ENCODE measurements at regions not wholly inside any gene's neighbourhood (a gene's known extent, or its start where the extent isn't known, plus 50 kb on each side); places are given as distances from the start of the nearest gene placed in this dataset.

GRCh38 chr14:100440207-100440631, 117.1 kb downstream of the SLC25A47 start:
- WGBS (ENCODE audit: insufficient coverage, low coverage, missing lambda C conversion rate) = 6% methylated on average over 10 of the region's 10 CpGs
- CTCF ChIA-PET (ENCODE audit: low intra/inter-chr PET ratio) = interaction anchor here (1.0 to 2.3 kb wide), 2 partner anchors 213 to 214 kb away, joined by 6 to 9 read pairs; no protein-coding TSS in a partner anchor
- Histone ChIP-seq H3K36me3 (ENCODE audit: control insufficient read depth, insufficient read depth, low read length) (no peaks in the 10 kb centered on the region), H3K27me3 (ENCODE audit: control insufficient read depth in 2 of 2, insufficient read depth in 2 of 2, low read length in 2 of 2) (no peaks in the 10 kb centered on the region), H3K9me3 (replicated peaks; ENCODE audit: control insufficient read depth, insufficient read depth, low read depth, low read length) (no peaks in the 10 kb centered on the region), H3K79me2 (ENCODE audit: control insufficient read depth, insufficient read depth, low read length) (no peaks in the 10 kb centered on the region), H3K4me2 (ENCODE audit: insufficient read depth, low read length) (peak overlapping the region; percentile 65), H2AFZ (ENCODE audit: low read depth, low read length) (peak overlapping the region; percentile 85), H3K4me3 (no peak overlapping the region), H3K27ac (ENCODE audit: extremely low read depth, low read depth, low read length) (peak overlapping the region; percentile 65; the same call in 2 of the 3 replicates), H3K9me1 (ENCODE audit: control insufficient read depth, insufficient read depth, low read length) (no peaks in the 10 kb centered on the region), H4K20me1 (replicated peaks; ENCODE audit: control insufficient read depth, insufficient read depth, low read length) (no peaks in the 10 kb centered on the region), H3K9ac (ENCODE audit: insufficient read depth in 1 of 2, low read depth in 2 of 2, low read length in 2 of 2) (peak overlapping the region; percentile 24 to 51; a peak in 3 of 4 replicates), H3K4me1 (replicated peaks in 1 of 2; ENCODE audit: control insufficient read depth in 2 of 2, insufficient read depth in 2 of 2, low read length in 2 of 2) (peaks cover 29 to 40% of the 10 kb centered on the region in 2 experiments)
- in situ Hi-C loops (cut with MboI) = no loop called here
- POLR2A ChIA-PET = interaction anchor here (0.7 to 1.6 kb wide), 5 partner anchors 10 to 199 kb away, joined by 3 to 5 read pairs (median 4); no protein-coding TSS in a partner anchor
- intact Hi-C loops (cut with micrococcal nuclease) = loop anchor here (1.0 to 10.0 kb wide), 3 partner anchors 55 to 214 kb away; no protein-coding TSS in a partner anchor
- FAIRE-seq = peak; percentile 86
- peak; percentile 94 for ATAC-seq
- DNase-seq (ENCODE audit: extremely low read depth in 1 of 4, low spot score in 3 of 4) = peak; percentile 62 to 79 (median 69)
- BruUV-seq (replicated peaks) = no TSS peak
- peak in 1 of 2 experiments; percentile 59; a peak in 1 of 4 replicates for TF ChIP-seq RCOR1 (IDR thresholded peaks at IDR 0.05; ENCODE audit: borderline replicate concordance in 1 of 2, low read depth in 2 of 2, low read length in 2 of 2)
- no peak for TF ChIP-seq ZEB2 (IDR thresholded peaks at IDR 0.05)
- 0 out of 2 replicates have a peak, but pooled peaks have one; percentile 18 for TF ChIP-seq RBFOX2 (IDR thresholded peaks at IDR 0.05; ENCODE audit: low read depth, low read length)
- no peak for TF ChIP-seq ZNF12 (CRISPR knock-in tag; IDR thresholded peaks at IDR 0.05)
- no peak for TF ChIP-seq STAT6 (CRISPR knock-in tag; IDR thresholded peaks at IDR 0.05)
- no peak for TF ChIP-seq ZNF584 (CRISPR knock-in tag; IDR thresholded peaks at IDR 0.05; ENCODE audit: low read depth)
- TF ChIP-seq DEAF1 (CRISPR knock-in tag; IDR thresholded peaks at IDR 0.05) = peak; percentile 70
- TF ChIP-seq CEBPG (CRISPR knock-in tag; IDR thresholded peaks at IDR 0.05) = no peak; the same call in 1 of the 2 replicates
- TF ChIP-seq CEBPG (tag; conservative IDR thresholded peaks at IDR 0.05 in 1 of 2, IDR thresholded peaks at IDR 0.05 in 1 of 2) = peak in 1 of 2 experiments; percentile 81; a peak in 2 of 4 replicates
- TF ChIP-seq ZNF23 (CRISPR knock-in tag; IDR thresholded peaks at IDR 0.05) = no peak
- 0 out of 2 replicates have a peak, but pooled peaks have one; percentile 56 for TF ChIP-seq TFAP4 (CRISPR knock-in tag; IDR thresholded peaks at IDR 0.05; ENCODE audit: borderline replicate concordance)
- TF ChIP-seq NELFE (IDR thresholded peaks at IDR 0.05; ENCODE audit: insufficient read depth, insufficient read length) = no peak
- no peak for TF ChIP-seq MBD1 (CRISPR knock-in tag; IDR thresholded peaks at IDR 0.05)
- TF ChIP-seq MYC (IDR thresholded peaks at IDR 0.05; ENCODE audit: low read depth, low read length) = peak; percentile 54; the same call in 1 of the 2 replicates
- no peak for TF ChIP-seq MYC (CRISPR knock-in tag; IDR thresholded peaks at IDR 0.05; ENCODE audit: borderline replicate concordance, low read depth)
- TF ChIP-seq ZNF134 (CRISPR knock-in tag; conservative IDR thresholded peaks at IDR 0.05) = no peak
